Panc1 (cell line): ENCODE measurements at regions not wholly inside any gene's neighbourhood (a gene's known extent, or its start where the extent isn't known, plus 50 kb on each side); places are given as distances from the start of the nearest gene placed in this dataset.

Experiments used
- ATAC-seq: fragments of 200-7000 bp; cut with Tn5 transposase; 2 replicates; pipeline ENCODE4 v1.9.1; 2020; ENCODE audit warnings: mild to moderate bottlenecking, moderate library complexity
- BruUV-seq: library from RNA; stranded (reverse); fragments of 400-500 nt; replicated peaks from 2 replicates; lab custom pipeline; 2021; lab: Mats Ljungman, UMichigan
- CTCF ChIA-PET: fragments of 300-600 bp; sonication (Branson Sonifier 250); formaldehyde crosslinking; loops from one replicate; lab custom pipeline; 2022; ENCODE audit warnings: antibody characterized with exemption; lab: Charles Lee
- POLR2A ChIA-PET: fragments of 300-600 bp; sonication (Branson Sonifier 250); formaldehyde crosslinking; loops from one replicate; lab custom pipeline; 2022; ENCODE audit warnings: antibody characterized with exemption; lab: Charles Lee
- DNase-seq: peaks from one replicate; pipeline ENCODE4 v3.0.0-alpha.2; 2010; ENCODE audit warnings: low read depth, low spot score
- H3K27ac ChIP-seq: 2 replicates; pipeline ENCODE4 v1.5.1; 2011; ENCODE audit warnings: mild to moderate bottlenecking, low read length, inconsistent platforms
- H3K27me3 ChIP-seq: fragments of 200-500 bp; sonication (Bioruptor generic); 2 replicates; pipeline ENCODE4 v1.6.0; 2014; ENCODE audit warnings: low read length, inconsistent platforms; ENCODE audit not compliant: control insufficient read depth, insufficient read depth
- H3K36me3 ChIP-seq: fragments of 200-500 bp; sonication (Bioruptor generic); 2 replicates; pipeline ENCODE4 v1.5.1; 2014; ENCODE audit warnings: inconsistent platforms, mild to moderate bottlenecking, low read length, moderate library complexity; ENCODE audit not compliant: control insufficient read depth, insufficient read depth
- H3K4me1 ChIP-seq: 2 replicates; pipeline ENCODE4 v1.5.1; 2011; ENCODE audit warnings: inconsistent platforms, mild to moderate bottlenecking, low read length, moderate library complexity; ENCODE audit not compliant: control insufficient read depth, insufficient read depth
- H3K4me3 ChIP-seq, 2 experiments: 2 replicates each; pipeline ENCODE4 v1.5.1; 2011 to 2012; ENCODE audit warnings: low read depth in 2 of 2, low read length in 2 of 2, mild to moderate bottlenecking in 2 of 2, inconsistent platforms in 1 of 2, moderate library complexity in 1 of 2
- H3K9me3 ChIP-seq: fragments of 200-500 bp; sonication (Bioruptor generic); 2 replicates; pipeline ENCODE4 v1.5.1; 2014; ENCODE audit warnings: low read depth, mild to moderate bottlenecking, inconsistent platforms, low read length, moderate library complexity; ENCODE audit not compliant: control insufficient read depth, insufficient read depth
- CTCF ChIP-seq: fragments of 450-650 bp; IDR thresholded peaks from 2 replicates; pipeline ENCODE4 v1.5.1; 2017; ENCODE audit warnings: mild to moderate bottlenecking
- POLR2AphosphoS5 ChIP-seq: IDR thresholded peaks from 2 replicates; pipeline ENCODE4 v1.6.1; 2012; ENCODE audit warnings: mild to moderate bottlenecking, low read depth, low read length, moderate library complexity
- REST ChIP-seq, 2 experiments: IDR thresholded peaks; 2 replicates each; pipeline ENCODE4 v1.6.1; 2011 to 2012; ENCODE audit warnings: low read depth in 2 of 2, control low read depth in 1 of 2, low read length in 1 of 2, mild to moderate bottlenecking in 1 of 2, moderate library complexity in 1 of 2; ENCODE audit not compliant: insufficient read depth in 1 of 2
- SIN3A ChIP-seq: IDR thresholded peaks from 2 replicates; pipeline ENCODE4 v1.6.1; 2012; ENCODE audit warnings: low read depth, mild to moderate bottlenecking, low read length, moderate library complexity, borderline replicate concordance; ENCODE audit not compliant: insufficient read depth
- TCF7L2 ChIP-seq: IDR thresholded peaks from 2 replicates; pipeline ENCODE4 v1.6.1; 2011; ENCODE audit warnings: mild to moderate bottlenecking, low read depth, low read length, inconsistent platforms
- in situ Hi-C: cut with HindIII; loops from 2 replicates; pipeline ENCODE4 v1.10.0; 2016; ENCODE audit warnings: low sequenced_read_pairs, low pct_unique_long_range_greater_than_20kb
- intact Hi-C: fragments of 100-400 bp; cut with micrococcal nuclease; formaldehyde crosslinking; loops from one replicate; pipeline ENCODE4 v1.10.0; 2022; ENCODE audit not compliant: unreplicated experiment

DNA sequence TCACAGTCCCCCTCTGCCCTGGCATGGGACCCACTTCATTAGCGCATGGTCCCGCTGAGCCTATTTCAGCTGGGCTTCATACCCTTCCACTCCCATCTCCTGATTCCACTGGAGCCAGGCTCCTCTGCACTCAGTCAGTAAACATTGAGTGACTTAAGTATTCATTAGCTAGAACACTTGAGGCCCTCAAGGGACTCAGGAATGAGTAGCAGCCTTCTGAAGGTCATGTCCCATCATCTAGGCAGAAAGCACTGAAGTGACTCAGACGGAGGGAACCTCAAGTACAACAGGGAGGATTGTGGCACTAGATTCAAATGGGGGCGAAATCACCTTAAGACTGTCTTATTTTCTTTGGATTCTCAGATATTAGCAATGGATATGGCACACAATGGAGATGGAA, 186.6 kb upstream of the INHBA start:
- ChIA-PET CTCF (no interaction called here), POLR2A (no interaction called here)
- BruUV-seq = no TSS peak
- no peaks in the 10 kb centered on the region for H3K27me3 ChIP-seq
- no peak overlapping the region for H3K27ac ChIP-seq
- no peaks in the 10 kb centered on the region for H3K36me3 ChIP-seq
- intact Hi-C loops = no loop called here
- ATAC-seq (no peak), DNase-seq (no peak)
- in situ Hi-C loops = no loop called here
- no peaks in the 10 kb centered on the region for H3K9me3 ChIP-seq
- no peak for TF ChIP-seq POLR2AphosphoS5
- no peak for TF ChIP-seq CTCF
- TF ChIP-seq TCF7L2 = no peak
- TF ChIP-seq SIN3A = no peak
- TF ChIP-seq REST (IDR thresholded peaks at IDR 0.05; ENCODE audit: insufficient read depth in 1 of 2, low read depth in 2 of 2, low read length in 1 of 2) = no peak
- no peak overlapping the region for H3K4me3 ChIP-seq
- no peaks in the 10 kb centered on the region for H3K4me1 ChIP-seq

DNA sequence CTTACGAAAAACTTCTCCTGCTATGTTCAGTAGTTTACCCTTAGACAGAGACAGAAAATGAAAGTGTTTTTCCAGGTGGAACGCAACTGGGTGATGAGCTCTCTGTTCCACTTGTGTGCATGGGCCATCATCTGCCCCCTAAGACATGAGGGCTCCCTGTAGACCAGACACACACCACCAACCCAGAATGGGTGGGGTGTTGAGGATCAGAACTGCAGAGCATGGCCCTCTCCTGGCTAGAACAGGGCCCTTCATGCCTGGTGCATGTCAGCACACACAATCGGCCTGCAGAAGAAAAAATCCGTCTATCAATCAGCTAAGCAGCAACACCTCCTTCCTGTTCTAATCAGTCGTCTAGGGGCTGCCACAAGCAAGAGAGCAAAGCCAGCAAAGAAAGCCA, 186.2 kb upstream of the INHBA start:
- BruUV-seq = no TSS peak

More for the DNA sequence above, 186.2 kb upstream of the INHBA start:
- no peaks in the 10 kb centered on the region for H3K9me3 ChIP-seq
- H3K4me1 ChIP-seq = no peaks in the 10 kb centered on the region
- H3K36me3 ChIP-seq = no peaks in the 10 kb centered on the region
- no peak for TF ChIP-seq POLR2AphosphoS5
- no peak for TF ChIP-seq REST (IDR thresholded peaks at IDR 0.05; ENCODE audit: insufficient read depth in 1 of 2, low read depth in 2 of 2, low read length in 1 of 2)
- TF ChIP-seq SIN3A = no peak
- TF ChIP-seq CTCF = no peak
- ATAC-seq (no peak), DNase-seq (no peak)
- H3K27me3 ChIP-seq = no peaks in the 10 kb centered on the region
- CTCF ChIA-PET = no interaction called here
- H3K27ac ChIP-seq = no peak overlapping the region
- POLR2A ChIA-PET = no interaction called here
- intact Hi-C loops = no loop called here
- no peak overlapping the region for H3K4me3 ChIP-seq
- in situ Hi-C loops = no loop called here
